Fibroblast of lung (primary cell): ENCODE measurements at regions not wholly inside any gene's neighbourhood (a gene's known extent, or its start where the extent isn't known, plus 50 kb on each side); places are given as distances from the start of the nearest gene placed in this dataset.

Experiments used
- EZH2 ChIP-seq: IDR thresholded peaks from 2 replicates; pipeline ENCODE4 v1.5.1; 2012; ENCODE audit warnings: low read length, control low read depth, mild to moderate bottlenecking; ENCODE audit errors: missing control alignments
- TF ChIP-seq, protein P1 (sequence below), 2 donors: IDR thresholded peaks in 1 of 2; conservative IDR thresholded peaks in 1 of 2; 1 replicate in 1 of 2; 2 replicates in 1 of 2; pipeline ENCODE4 v1.5.1; 2011 to 2012; ENCODE audit warnings: low read length in 2 of 2, control low read depth in 1 of 2, inconsistent platforms in 1 of 2, low read depth in 1 of 2, mild to moderate bottlenecking in 1 of 2

DNA sequence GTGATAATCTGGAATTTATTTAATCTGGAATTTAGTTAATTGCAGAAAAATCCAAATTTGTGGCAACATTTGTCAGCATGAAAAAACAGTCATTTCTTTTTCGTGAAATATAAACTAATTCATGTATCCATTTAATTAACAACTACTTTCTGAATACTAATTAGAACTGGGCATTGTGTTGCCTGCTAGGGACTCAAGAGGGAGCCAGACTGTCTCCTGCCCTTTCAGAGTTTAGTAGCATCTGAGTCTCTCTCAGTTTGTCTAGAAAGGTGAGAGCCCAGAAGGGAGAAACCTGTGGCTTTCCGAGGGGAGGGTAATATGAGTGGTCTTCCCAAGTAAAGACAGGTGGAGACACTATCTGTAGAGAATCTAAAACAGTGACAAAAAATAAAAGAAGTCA, 210.9 kb upstream of the HDDC2 start:
- TF ChIP-seq, protein P1, sequence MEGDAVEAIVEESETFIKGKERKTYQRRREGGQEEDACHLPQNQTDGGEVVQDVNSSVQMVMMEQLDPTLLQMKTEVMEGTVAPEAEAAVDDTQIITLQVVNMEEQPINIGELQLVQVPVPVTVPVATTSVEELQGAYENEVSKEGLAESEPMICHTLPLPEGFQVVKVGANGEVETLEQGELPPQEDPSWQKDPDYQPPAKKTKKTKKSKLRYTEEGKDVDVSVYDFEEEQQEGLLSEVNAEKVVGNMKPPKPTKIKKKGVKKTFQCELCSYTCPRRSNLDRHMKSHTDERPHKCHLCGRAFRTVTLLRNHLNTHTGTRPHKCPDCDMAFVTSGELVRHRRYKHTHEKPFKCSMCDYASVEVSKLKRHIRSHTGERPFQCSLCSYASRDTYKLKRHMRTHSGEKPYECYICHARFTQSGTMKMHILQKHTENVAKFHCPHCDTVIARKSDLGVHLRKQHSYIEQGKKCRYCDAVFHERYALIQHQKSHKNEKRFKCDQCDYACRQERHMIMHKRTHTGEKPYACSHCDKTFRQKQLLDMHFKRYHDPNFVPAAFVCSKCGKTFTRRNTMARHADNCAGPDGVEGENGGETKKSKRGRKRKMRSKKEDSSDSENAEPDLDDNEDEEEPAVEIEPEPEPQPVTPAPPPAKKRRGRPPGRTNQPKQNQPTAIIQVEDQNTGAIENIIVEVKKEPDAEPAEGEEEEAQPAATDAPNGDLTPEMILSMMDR (conservative IDR thresholded peaks at IDR 0.05 in 1 of 2, IDR thresholded peaks at IDR 0.05 in 1 of 2; ENCODE audit: low read depth in 1 of 2, low read length in 2 of 2), result peak in 1 of 2 donors; percentile 22
- TF ChIP-seq EZH2, result no peak
